Neural crest cell (in vitro differentiated cells): ENCODE measurements at regions not wholly inside any gene's neighbourhood (a gene's known extent, or its start where the extent isn't known, plus 50 kb on each side); places are given as distances from the start of the nearest gene placed in this dataset.

Experiments used
- DNase-seq: peaks from one replicate; pipeline ENCODE4 v3.0.0; 2021; ENCODE audit warnings: low read depth, mixed read lengths, low spot score
- H3K27ac Mint-ChIP-seq: one replicate; pipeline ENCODE4 v1.8.0; 2021; ENCODE audit warnings: mild to moderate bottlenecking, mixed read lengths; ENCODE audit not compliant: unreplicated experiment
- H3K27me3 Mint-ChIP-seq: 2 replicates; pipeline ENCODE4 v1.8.0; 2021; ENCODE audit warnings: low read depth, mild to moderate bottlenecking, mixed read lengths
- H3K36me3 Mint-ChIP-seq: 2 replicates; pipeline ENCODE4 v1.8.0; 2021; ENCODE audit warnings: low read depth, mild to moderate bottlenecking, mixed read lengths
- H3K4me1 Mint-ChIP-seq: 2 replicates; pipeline ENCODE4 v1.8.0; 2021; ENCODE audit warnings: mixed read lengths
- H3K4me3 Mint-ChIP-seq: one replicate; pipeline ENCODE4 v1.8.0; 2021; ENCODE audit warnings: mild to moderate bottlenecking, mixed read lengths
- H3K9me3 Mint-ChIP-seq: 2 replicates; pipeline ENCODE4 v1.8.0; 2021; ENCODE audit warnings: mixed read lengths
- TF ChIP-seq, protein P1 (sequence below): fragments of 200-600 bp; sonication (generic); conservative IDR thresholded peaks from 2 replicates; pipeline ENCODE4 v1.5.0; 2021; ENCODE audit warnings: antibody characterized with exemption, mild to moderate bottlenecking

GRCh38 chrX:69277369-69277990 lies 112.2 kb upstream of the PJA1 start:
- H3K36me3 Mint-ChIP-seq, result no peaks in the 10 kb centered on the region
- no peak overlapping the region for H3K4me3 Mint-ChIP-seq
- peaks cover 3% of the 10 kb centered on the region for H3K9me3 Mint-ChIP-seq
- DNase-seq, result no peak
- peaks cover 26% of the 10 kb centered on the region for H3K4me1 Mint-ChIP-seq
- no peak overlapping the region for H3K27ac Mint-ChIP-seq
- TF ChIP-seq, protein P1, sequence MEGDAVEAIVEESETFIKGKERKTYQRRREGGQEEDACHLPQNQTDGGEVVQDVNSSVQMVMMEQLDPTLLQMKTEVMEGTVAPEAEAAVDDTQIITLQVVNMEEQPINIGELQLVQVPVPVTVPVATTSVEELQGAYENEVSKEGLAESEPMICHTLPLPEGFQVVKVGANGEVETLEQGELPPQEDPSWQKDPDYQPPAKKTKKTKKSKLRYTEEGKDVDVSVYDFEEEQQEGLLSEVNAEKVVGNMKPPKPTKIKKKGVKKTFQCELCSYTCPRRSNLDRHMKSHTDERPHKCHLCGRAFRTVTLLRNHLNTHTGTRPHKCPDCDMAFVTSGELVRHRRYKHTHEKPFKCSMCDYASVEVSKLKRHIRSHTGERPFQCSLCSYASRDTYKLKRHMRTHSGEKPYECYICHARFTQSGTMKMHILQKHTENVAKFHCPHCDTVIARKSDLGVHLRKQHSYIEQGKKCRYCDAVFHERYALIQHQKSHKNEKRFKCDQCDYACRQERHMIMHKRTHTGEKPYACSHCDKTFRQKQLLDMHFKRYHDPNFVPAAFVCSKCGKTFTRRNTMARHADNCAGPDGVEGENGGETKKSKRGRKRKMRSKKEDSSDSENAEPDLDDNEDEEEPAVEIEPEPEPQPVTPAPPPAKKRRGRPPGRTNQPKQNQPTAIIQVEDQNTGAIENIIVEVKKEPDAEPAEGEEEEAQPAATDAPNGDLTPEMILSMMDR, result no peak
- H3K27me3 Mint-ChIP-seq, result no peaks in the 10 kb centered on the region

DNA sequence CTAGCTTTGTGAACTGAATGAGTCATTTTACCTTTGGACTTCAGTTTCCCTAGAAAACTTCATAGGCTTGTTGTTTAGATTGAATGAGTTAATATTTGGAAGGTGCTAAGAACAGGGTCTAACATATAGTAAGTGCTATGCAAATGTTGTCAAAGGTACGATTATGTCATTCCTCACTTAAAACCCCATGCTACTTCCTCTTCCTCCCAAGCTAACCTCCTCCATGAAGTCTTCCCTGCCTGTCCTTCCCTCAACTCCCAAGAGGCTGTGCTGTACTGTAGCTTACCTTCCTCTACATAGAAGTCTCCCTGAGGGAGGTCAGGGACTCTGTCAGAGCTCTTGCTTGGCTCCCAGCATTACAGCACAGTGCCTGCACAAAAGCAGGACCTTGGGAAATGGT lies 103.4 kb upstream of the PJA1 start:
- TF ChIP-seq, protein P1, result no peak
- H3K27me3 Mint-ChIP-seq, result peaks cover 4% of the 10 kb centered on the region
- H3K36me3 Mint-ChIP-seq, result no peaks in the 10 kb centered on the region
- DNase-seq, result no peak
- H3K4me1 Mint-ChIP-seq, result peaks cover 10% of the 10 kb centered on the region
- no peak overlapping the region for H3K27ac Mint-ChIP-seq
- H3K4me3 Mint-ChIP-seq, result no peak overlapping the region
- no peaks in the 10 kb centered on the region for H3K9me3 Mint-ChIP-seq

DNA sequence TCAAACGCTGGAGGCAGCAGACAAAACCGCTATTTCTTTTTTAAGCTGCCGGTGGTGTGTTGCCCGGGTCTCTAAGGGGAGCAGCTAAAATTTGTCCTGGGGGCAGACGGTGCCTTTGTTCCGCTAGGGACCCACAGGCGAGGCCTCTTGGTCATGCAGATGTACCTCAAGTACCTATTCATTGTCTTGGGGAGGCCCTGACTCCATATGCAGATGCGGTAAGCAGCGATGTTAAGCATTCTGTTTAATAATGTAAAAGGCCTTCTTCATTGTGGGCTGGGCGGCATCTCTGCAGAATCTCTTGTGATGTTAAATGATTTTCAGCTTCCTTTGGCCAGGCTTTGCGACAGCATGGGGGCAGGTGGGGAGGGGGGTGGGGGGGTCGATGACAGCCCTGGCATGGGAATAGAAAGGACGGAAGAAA lies 98.9 kb upstream of the PJA1 start:
- Mint-ChIP-seq H3K27ac (no peak overlapping the region), H3K27me3 (peaks cover 10% of the 10 kb centered on the region), H3K9me3 (no peaks in the 10 kb centered on the region), H3K36me3 (no peaks in the 10 kb centered on the region), H3K4me1 (peaks cover 18% of the 10 kb centered on the region), H3K4me3 (peak overlapping the region; percentile 15)
- TF ChIP-seq, protein P1, result no peak
- no peak for DNase-seq

DNA sequence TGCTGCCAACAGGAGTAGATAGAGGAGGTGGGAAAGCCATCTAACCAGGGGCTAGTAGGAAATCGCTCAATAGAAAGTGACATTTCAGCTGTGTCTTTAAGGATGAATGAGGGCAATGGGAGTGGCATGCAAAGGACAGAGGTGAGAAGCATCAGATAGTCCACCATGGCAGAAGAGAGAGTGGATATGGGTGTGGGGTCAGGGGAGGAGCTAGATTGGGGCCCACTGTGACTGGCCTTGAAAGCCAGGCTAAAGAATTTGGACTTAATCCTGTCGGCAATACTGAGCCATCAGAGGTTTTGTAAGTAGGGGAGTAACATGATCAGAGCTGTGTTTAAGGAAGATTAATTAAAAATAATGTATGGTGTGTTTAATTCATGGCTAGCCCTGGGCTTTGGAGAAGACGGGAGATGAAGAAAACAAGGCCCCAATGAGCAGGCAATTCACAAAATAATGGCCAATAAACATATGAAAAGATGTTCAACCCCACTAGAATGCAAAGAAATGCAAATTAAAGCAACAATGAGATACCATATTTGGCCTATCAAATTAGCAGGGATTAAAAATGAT lies 98.1 kb upstream of the PJA1 start:
- DNase-seq, result no peak
- Mint-ChIP-seq H3K4me1 (peaks cover 18% of the 10 kb centered on the region), H3K27ac (no peak overlapping the region), H3K36me3 (no peaks in the 10 kb centered on the region), H3K9me3 (no peaks in the 10 kb centered on the region), H3K27me3 (peaks cover 10% of the 10 kb centered on the region), H3K4me3 (no peak overlapping the region)
- TF ChIP-seq, protein P1, result no peak

DNA sequence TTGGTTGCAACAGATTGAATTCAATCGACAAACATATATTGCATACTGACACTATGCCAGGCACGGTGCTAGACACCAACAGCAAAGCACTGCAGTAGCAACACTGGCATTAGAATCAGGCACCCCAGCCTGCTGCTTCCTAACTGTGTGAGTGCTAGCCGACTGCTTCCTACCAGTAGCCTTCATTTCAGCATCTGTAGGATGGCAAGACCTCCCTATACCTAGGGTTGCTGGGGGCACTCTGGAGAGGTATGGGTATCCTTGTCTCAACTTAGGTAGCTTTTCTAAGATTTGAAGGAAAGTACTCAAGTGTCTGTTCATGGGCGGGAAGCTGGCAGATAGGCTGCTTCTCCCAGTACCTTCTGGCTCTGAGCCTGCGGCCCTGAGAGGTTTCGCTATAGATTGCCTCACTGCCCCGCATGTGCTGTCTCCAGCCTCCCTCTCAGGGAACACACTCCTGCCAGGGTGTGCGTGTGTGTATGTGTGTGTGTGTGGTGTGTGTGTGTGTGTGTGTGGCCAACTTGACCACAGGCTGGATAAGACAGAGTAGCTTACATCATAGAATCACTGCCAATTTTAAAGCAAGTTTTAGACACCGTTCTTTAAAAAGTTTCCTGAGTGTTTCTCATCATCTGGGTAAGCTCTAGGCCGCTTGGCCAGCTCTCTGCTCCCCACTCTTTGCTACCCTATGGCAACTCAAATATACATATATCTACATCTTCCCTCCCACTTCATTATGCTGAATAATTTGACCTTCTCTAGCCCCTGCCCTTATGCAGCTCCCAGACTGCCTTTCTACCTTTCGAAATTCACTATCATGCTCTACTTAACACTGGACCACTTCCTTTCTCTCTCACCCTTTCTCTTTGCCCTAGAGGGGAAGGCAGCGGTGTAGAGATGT lies 97.0 kb upstream of the PJA1 start:
- no peak overlapping the region for H3K4me3 Mint-ChIP-seq
- no peak for DNase-seq
- peaks cover 18% of the 10 kb centered on the region for H3K4me1 Mint-ChIP-seq
- no peaks in the 10 kb centered on the region for H3K9me3 Mint-ChIP-seq
- H3K27me3 Mint-ChIP-seq, result peaks cover 10% of the 10 kb centered on the region
- H3K36me3 Mint-ChIP-seq, result no peaks in the 10 kb centered on the region
- TF ChIP-seq, protein P1, result no peak
- H3K27ac Mint-ChIP-seq, result no peak overlapping the region
